WERI-Rb-1 (cell line): ENCODE measurements at regions not wholly inside any gene's neighbourhood (a gene's known extent, or its start where the extent isn't known, plus 50 kb on each side); places are given as distances from the start of the nearest gene placed in this dataset.

Source experiments
- DNase-seq: peaks from one replicate; pipeline ENCODE4 v3.0.0-alpha.2; 2020
- H3K27ac ChIP-seq: fragments of 250-450 bp; sonication (Bioruptor Pico); 2 replicates; pipeline ENCODE4 v1.5.1; 2020; ENCODE audit warnings: mild to moderate bottlenecking, moderate library complexity
- H3K27me3 ChIP-seq: fragments of 250-450 bp; sonication (Bioruptor Pico); 2 replicates; pipeline ENCODE4 v1.5.1; 2021; ENCODE audit warnings: mild to moderate bottlenecking, low read depth, moderate library complexity; ENCODE audit not compliant: insufficient read depth, severe bottlenecking
- H3K36me3 ChIP-seq: fragments of 250-450 bp; sonication (Bioruptor Pico); 2 replicates; pipeline ENCODE4 v1.5.1; 2020; ENCODE audit warnings: mild to moderate bottlenecking, moderate library complexity
- H3K4me3 ChIP-seq: 2 replicates; pipeline ENCODE4 v1.5.1; 2011; ENCODE audit warnings: low read depth, mild to moderate bottlenecking, control low read depth, low read length
- H3K9me3 ChIP-seq: fragments of 250-450 bp; sonication (Bioruptor Pico); 2 replicates; pipeline ENCODE4 v1.5.1; 2021; ENCODE audit warnings: mild to moderate bottlenecking, moderate library complexity; ENCODE audit not compliant: severe bottlenecking
- TF ChIP-seq, protein P1 (sequence below): IDR thresholded peaks from 2 replicates; pipeline ENCODE4 v1.5.1; 2011; ENCODE audit warnings: low read depth, mild to moderate bottlenecking, control low read depth, inconsistent platforms, low read length

- TF ChIP-seq, protein P1, sequence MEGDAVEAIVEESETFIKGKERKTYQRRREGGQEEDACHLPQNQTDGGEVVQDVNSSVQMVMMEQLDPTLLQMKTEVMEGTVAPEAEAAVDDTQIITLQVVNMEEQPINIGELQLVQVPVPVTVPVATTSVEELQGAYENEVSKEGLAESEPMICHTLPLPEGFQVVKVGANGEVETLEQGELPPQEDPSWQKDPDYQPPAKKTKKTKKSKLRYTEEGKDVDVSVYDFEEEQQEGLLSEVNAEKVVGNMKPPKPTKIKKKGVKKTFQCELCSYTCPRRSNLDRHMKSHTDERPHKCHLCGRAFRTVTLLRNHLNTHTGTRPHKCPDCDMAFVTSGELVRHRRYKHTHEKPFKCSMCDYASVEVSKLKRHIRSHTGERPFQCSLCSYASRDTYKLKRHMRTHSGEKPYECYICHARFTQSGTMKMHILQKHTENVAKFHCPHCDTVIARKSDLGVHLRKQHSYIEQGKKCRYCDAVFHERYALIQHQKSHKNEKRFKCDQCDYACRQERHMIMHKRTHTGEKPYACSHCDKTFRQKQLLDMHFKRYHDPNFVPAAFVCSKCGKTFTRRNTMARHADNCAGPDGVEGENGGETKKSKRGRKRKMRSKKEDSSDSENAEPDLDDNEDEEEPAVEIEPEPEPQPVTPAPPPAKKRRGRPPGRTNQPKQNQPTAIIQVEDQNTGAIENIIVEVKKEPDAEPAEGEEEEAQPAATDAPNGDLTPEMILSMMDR = no peak
- DNase-seq = no peak
- H3K27me3 ChIP-seq = no peaks in the 10 kb centered on the region
- H3K4me3 ChIP-seq = no peak overlapping the region
- no peak overlapping the region for H3K27ac ChIP-seq
- H3K36me3 ChIP-seq = no peaks in the 10 kb centered on the region
- no peaks in the 10 kb centered on the region for H3K9me3 ChIP-seq
These were observed 175.7 kb upstream of the NRP1 start for GRCh38 chr10:33510206-33510605.

DNA sequence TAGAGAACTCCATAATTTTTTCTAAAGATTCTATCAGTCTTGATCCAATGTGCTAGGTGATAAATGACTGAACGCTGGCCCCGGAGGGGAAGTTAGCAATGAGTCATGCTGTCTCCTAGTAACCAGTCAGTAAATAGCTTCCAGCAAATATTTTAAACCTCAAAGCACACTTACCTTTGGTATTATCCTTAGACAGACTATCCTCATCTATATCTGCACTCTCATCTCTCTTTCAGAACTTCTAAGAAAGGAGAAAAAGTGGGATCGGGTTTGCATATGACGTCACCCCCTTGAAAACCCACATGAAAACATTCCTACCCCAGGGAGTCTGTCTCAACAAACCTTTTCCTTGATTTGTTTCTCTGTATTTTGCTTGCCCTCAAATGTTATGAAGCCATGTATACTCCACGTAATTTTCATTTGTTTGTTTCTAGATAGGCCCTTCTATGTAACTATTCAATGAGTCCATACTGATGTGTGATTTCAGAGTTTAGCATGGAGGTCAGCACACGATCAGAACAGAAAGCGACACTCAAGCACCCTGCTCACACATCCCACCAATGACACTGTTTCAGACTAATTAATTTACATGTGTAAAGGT, 174.9 kb upstream of the NRP1 start:
- TF ChIP-seq, protein P1 = no peak
- Histone ChIP-seq H3K4me3 (no peak overlapping the region), H3K27ac (no peak overlapping the region)

DNA sequence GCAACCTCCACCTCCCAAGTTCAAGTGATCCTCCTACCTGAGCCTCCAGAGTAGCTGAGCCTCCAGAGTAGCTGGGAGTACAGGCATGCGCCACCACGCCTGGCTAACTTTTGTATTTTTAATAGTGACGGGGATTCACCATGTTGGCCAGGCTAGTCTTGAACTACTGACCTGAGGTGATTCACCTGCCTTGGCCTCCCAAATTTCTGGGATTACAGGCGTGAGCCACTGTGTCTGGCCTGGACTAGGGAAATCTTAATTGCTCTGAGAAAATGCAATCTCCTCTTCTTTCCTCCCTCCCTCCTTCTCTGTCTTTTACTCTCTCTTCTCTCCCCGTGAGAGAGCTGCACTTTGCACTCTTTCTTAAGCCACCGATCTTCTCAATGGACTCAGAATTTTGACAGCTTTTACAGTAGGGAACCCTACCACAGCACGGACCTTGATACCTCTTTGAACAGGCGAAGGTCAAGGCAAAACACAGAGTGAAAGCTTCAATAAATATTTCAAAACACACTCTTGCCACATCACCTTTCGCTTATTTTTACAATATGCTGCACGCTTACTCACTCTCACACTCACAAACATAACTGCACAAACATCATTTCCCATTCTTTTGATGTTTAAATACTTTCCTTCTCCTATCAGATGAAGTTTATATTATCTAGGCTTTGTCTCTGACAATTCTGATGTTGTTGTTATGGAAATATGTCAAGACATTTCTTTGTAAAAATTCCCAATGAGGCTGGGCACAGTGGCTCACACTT, 173.4 kb upstream of the NRP1 start:
- DNase-seq = no peak
- TF ChIP-seq, protein P1 = no peak
- no peaks in the 10 kb centered on the region for H3K9me3 ChIP-seq
- H3K27me3 ChIP-seq = no peaks in the 10 kb centered on the region
- H3K27ac ChIP-seq = no peak overlapping the region
- no peaks in the 10 kb centered on the region for H3K36me3 ChIP-seq
- no peak overlapping the region for H3K4me3 ChIP-seq

More for the DNA sequence above, 174.9 kb upstream of the NRP1 start:
- no peak for DNase-seq
- no peaks in the 10 kb centered on the region for H3K27me3 ChIP-seq
- no peaks in the 10 kb centered on the region for H3K36me3 ChIP-seq
- H3K9me3 ChIP-seq = no peaks in the 10 kb centered on the region

DNA sequence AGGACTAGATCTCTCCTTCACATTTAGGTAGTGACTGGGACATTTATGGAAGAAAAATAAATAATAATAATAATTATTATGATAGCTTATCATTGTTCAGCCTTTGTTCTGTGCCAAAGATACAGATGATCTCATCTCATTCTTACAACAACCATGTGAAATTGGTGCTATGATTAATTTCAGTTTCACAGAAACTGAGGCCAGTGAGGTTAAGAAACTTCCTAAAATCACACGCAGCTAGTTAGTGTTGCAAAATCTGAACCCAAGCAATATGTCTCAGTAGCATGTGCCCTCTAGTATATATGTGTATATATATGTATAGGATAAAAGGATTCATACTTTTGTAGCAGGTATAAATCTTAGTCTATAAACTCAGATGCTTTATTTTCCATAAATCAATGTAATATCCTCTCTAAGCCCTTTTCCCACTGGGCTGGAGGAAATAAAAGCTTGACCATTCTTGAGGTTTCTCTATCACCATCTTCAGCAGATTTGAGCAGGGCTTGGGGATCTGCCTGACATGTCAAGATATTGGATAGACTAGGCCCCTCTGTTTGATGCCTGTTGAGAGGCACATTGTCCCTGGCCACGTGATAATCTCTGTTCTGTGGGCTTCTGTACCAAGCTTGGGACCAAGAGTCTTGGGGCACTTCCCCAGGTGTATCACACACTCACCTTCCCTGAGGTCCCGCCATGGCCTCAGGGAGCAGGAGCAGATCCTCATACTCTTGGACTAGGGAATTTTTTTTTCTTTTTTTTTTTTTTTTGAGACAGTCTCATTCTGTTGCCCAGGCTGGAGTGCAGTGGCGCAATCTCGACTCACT, 172.6 kb upstream of the NRP1 start:
- Histone ChIP-seq H3K27ac (no peak overlapping the region), H3K36me3 (no peaks in the 10 kb centered on the region), H3K4me3 (no peak overlapping the region), H3K27me3 (no peaks in the 10 kb centered on the region), H3K9me3 (no peaks in the 10 kb centered on the region)
- TF ChIP-seq, protein P1 = no peak
- no peak for DNase-seq

GRCh38 chr10:33506391-33506790, 171.9 kb upstream of the NRP1 start:
- no peak for DNase-seq
- no peaks in the 10 kb centered on the region for H3K27me3 ChIP-seq
- H3K4me3 ChIP-seq = no peak overlapping the region
- H3K9me3 ChIP-seq = no peaks in the 10 kb centered on the region
- no peaks in the 10 kb centered on the region for H3K36me3 ChIP-seq
- H3K27ac ChIP-seq = no peak overlapping the region
- TF ChIP-seq, protein P1 = no peak
